ENCODE measurements at regions not wholly inside any gene's neighbourhood (a gene's known extent, or its start where the extent isn't known, plus 50 kb on each side); places are given as distances from the start of the nearest gene placed in this dataset.

- ChIA-PET POLR2A (ENCODE audit: low non-redundant PET) (no interaction called here), CTCF (no interaction called here)
- no peak for DNase-seq (ENCODE audit: low spot score)
- no peak overlapping the region for H3K27ac ChIP-seq
- TF ChIP-seq CTCF (conservative IDR thresholded peaks at IDR 0.05; ENCODE audit: low read depth): no peak
These were observed 64.2 kb upstream of the PAM start for GRCh38 chr5:102690910-102691309.

- no peak for TF ChIP-seq CTCF (conservative IDR thresholded peaks at IDR 0.05; ENCODE audit: low read depth)
- ChIA-PET POLR2A (ENCODE audit: low non-redundant PET) (no interaction called here), CTCF (interaction anchor here (0.6 kb wide), 1 partner anchor 176 kb away, joined by 3 read pairs; no protein-coding TSS in a partner anchor)
- no peak for DNase-seq (ENCODE audit: low spot score)
- no peak overlapping the region for H3K27ac ChIP-seq
These were observed 63.7 kb upstream of the PAM start for GRCh38 chr5:102691434-102691833.

GRCh38 chr5:102700120-102700831 lies 54.8 kb upstream of the PAM start:
- ChIA-PET POLR2A (ENCODE audit: low non-redundant PET) (interaction anchor here (0.5 kb wide), 1 partner anchor 242 kb away, joined by 3 read pairs; no protein-coding TSS in a partner anchor), CTCF (interaction anchor here (1.9 kb wide), 1 partner anchor 19 kb away, joined by 5 read pairs; no protein-coding TSS in a partner anchor)
- no peak for TF ChIP-seq CTCF (conservative IDR thresholded peaks at IDR 0.05; ENCODE audit: low read depth)
- no peak for DNase-seq (ENCODE audit: low spot score)
- no peak overlapping the region for H3K27ac ChIP-seq

- no peak overlapping the region for H3K27ac ChIP-seq
- ChIA-PET CTCF (no interaction called here), POLR2A (ENCODE audit: low non-redundant PET) (interaction anchor here (0.5 kb wide), 1 partner anchor 241 kb away, joined by 3 read pairs; no protein-coding TSS in a partner anchor)
- DNase-seq (ENCODE audit: low spot score): no peak
- no peak for TF ChIP-seq CTCF (conservative IDR thresholded peaks at IDR 0.05; ENCODE audit: low read depth)
These were observed 54.2 kb upstream of the PAM start for GRCh38 chr5:102700916-102701315.

- ChIA-PET POLR2A (ENCODE audit: low non-redundant PET) (no interaction called here), CTCF (interaction anchor here (1.2 kb wide), 1 partner anchor 9 kb away, joined by 4 read pairs; no protein-coding TSS in a partner anchor)
- no peak for TF ChIP-seq CTCF (conservative IDR thresholded peaks at IDR 0.05; ENCODE audit: low read depth)
- no peak overlapping the region for H3K27ac ChIP-seq
- DNase-seq (ENCODE audit: low spot score): no peak
These were observed 53.4 kb upstream of the PAM start for GRCh38 chr5:102701748-102702147.

Measured in RWPE1 (cell line).